B cell (primary cell): ENCODE measurements at regions not wholly inside any gene's neighbourhood (a gene's known extent, or its start where the extent isn't known, plus 50 kb on each side); places are given as distances from the start of the nearest gene placed in this dataset.

Experiments
- CTCF ChIP-seq: fragments of 200-600 bp; IDR thresholded peaks from one replicate; pipeline ENCODE4 v1.8.0; 2022; ENCODE audit warnings: antibody characterized with exemption, mild to moderate bottlenecking
- EZH2 ChIP-seq: IDR thresholded peaks from 2 replicates; pipeline ENCODE4 v1.6.1; 2012; ENCODE audit warnings: borderline replicate concordance, low read depth, mild to moderate bottlenecking, moderate library complexity, low read length; ENCODE audit not compliant: insufficient read depth, poor library complexity, severe bottlenecking

GRCh38 chr4:22315628-22316027 is 200.2 kb downstream of the ADGRA3 start:
- no peak for TF ChIP-seq CTCF
- no peak for TF ChIP-seq EZH2
